IPS-15b (cell line): ENCODE measurements at regions not wholly inside any gene's neighbourhood (a gene's known extent, or its start where the extent isn't known, plus 50 kb on each side); places are given as distances from the start of the nearest gene placed in this dataset.
"Not testable (repeated sequence)": the region's sequence is repeated elsewhere in the genome, so short reads cannot be mapped to it uniquely, and the experiment has no call there.

Experiments used
- H3K27me3 ChIP-seq: one replicate; pipeline ENCODE4 v1.6.1; 2013; ENCODE audit warnings: low read length; ENCODE audit not compliant: control insufficient read depth, insufficient read depth
- H3K36me3 ChIP-seq: one replicate; pipeline ENCODE4 v1.6.1; 2013; ENCODE audit warnings: low read length; ENCODE audit not compliant: control insufficient read depth, insufficient read depth
- H3K4me1 ChIP-seq: one replicate; pipeline ENCODE4 v1.6.1; 2013; ENCODE audit warnings: mild to moderate bottlenecking, low read length; ENCODE audit not compliant: control insufficient read depth, insufficient read depth
- H3K4me3 ChIP-seq: one replicate; pipeline ENCODE4 v1.5.1; 2013; ENCODE audit warnings: low read depth, low read length
- H3K9ac ChIP-seq: one replicate; pipeline ENCODE4 v1.6.1; 2013; ENCODE audit warnings: low read depth, mild to moderate bottlenecking, low read length
- H3K9me3 ChIP-seq: one replicate; pipeline ENCODE4 v1.6.1; 2013; ENCODE audit warnings: mild to moderate bottlenecking, low read length; ENCODE audit not compliant: control insufficient read depth, insufficient read depth

- H3K4me1 ChIP-seq = peaks cover 8% of the 10 kb centered on the region
- no peak overlapping the region for H3K9ac ChIP-seq
- H3K36me3 ChIP-seq = no peaks in the 10 kb centered on the region
- H3K9me3 ChIP-seq = no peaks in the 10 kb centered on the region
- H3K27me3 ChIP-seq = no peaks in the 10 kb centered on the region
- no peak overlapping the region for H3K4me3 ChIP-seq
Observed at GRCh38 chr9:26684029-26684428, 208.6 kb downstream of the CAAP1 start.

- Histone ChIP-seq H3K4me1 (peaks cover 11% of the 10 kb centered on the region), H3K4me3 (no peak overlapping the region), H3K27me3 (no peaks in the 10 kb centered on the region), H3K9me3 (no peaks in the 10 kb centered on the region), H3K36me3 (no peaks in the 10 kb centered on the region), H3K9ac (no peak overlapping the region)
Observed at GRCh38 chr9:26682796-26683496, 209.7 kb downstream of the CAAP1 start.

- Histone ChIP-seq H3K36me3 (no peaks in the 10 kb centered on the region), H3K9me3 (no peaks in the 10 kb centered on the region), H3K9ac (no peak overlapping the region), H3K4me1 (peaks cover 11% of the 10 kb centered on the region), H3K27me3 (no peaks in the 10 kb centered on the region), H3K4me3 (no peak overlapping the region)
Observed at GRCh38 chr9:26682041-26682440, 210.6 kb downstream of the CAAP1 start.

GRCh38 chr9:26677965-26678706 is 214.5 kb downstream of the CAAP1 start:
- Histone ChIP-seq H3K9ac (no peak overlapping the region), H3K9me3 (no peaks in the 10 kb centered on the region), H3K27me3 (no peaks in the 10 kb centered on the region), H3K4me3 (no peak overlapping the region), H3K4me1 (peaks cover 11% of the 10 kb centered on the region), H3K36me3 (no peaks in the 10 kb centered on the region)

- no peaks in the 10 kb centered on the region for H3K36me3 ChIP-seq
- H3K27me3 ChIP-seq = no peaks in the 10 kb centered on the region
- H3K9me3 ChIP-seq = no peaks in the 10 kb centered on the region
Observed at GRCh38 chr9:26675035-26675434, 217.6 kb downstream of the CAAP1 start.

GRCh38 chr9:26673261-26673660 is 219.3 kb downstream of the CAAP1 start:
- peaks cover 9% of the 10 kb centered on the region for H3K4me1 ChIP-seq
- H3K27me3 ChIP-seq = no peaks in the 10 kb centered on the region
- no peaks in the 10 kb centered on the region for H3K9me3 ChIP-seq
- no peak overlapping the region for H3K9ac ChIP-seq
- H3K4me3 ChIP-seq = no peak overlapping the region
- H3K36me3 ChIP-seq = no peaks in the 10 kb centered on the region

More at GRCh38 chr9:26675035-26675434, 217.6 kb downstream of the CAAP1 start:
- Histone ChIP-seq H3K4me1 (peaks cover 3% of the 10 kb centered on the region), H3K9ac (no peak overlapping the region), H3K4me3 (no peak overlapping the region)

- no peak overlapping the region for H3K4me3 ChIP-seq
- no peaks in the 10 kb centered on the region for H3K9me3 ChIP-seq
- no peak overlapping the region for H3K9ac ChIP-seq
- peaks cover 6% of the 10 kb centered on the region for H3K4me1 ChIP-seq
- H3K36me3 ChIP-seq = no peaks in the 10 kb centered on the region
- H3K27me3 ChIP-seq = no peaks in the 10 kb centered on the region
Observed at GRCh38 chr9:26669701-26670670, 222.6 kb downstream of the CAAP1 start.

GRCh38 chr9:26667882-26668281 is 224.7 kb downstream of the CAAP1 start:
- no peak overlapping the region for H3K4me3 ChIP-seq
- no peaks in the 10 kb centered on the region for H3K9me3 ChIP-seq
- no peak overlapping the region for H3K9ac ChIP-seq
- no peaks in the 10 kb centered on the region for H3K36me3 ChIP-seq
- H3K27me3 ChIP-seq = no peaks in the 10 kb centered on the region
- peaks cover 6% of the 10 kb centered on the region for H3K4me1 ChIP-seq

- Histone ChIP-seq H3K27me3 (no peaks in the 10 kb centered on the region), H3K9ac (no peak overlapping the region), H3K9me3 (no peaks in the 10 kb centered on the region), H3K36me3 (no peaks in the 10 kb centered on the region), H3K4me3 (no peak overlapping the region), H3K4me1 (peaks cover 6% of the 10 kb centered on the region)
Observed at GRCh38 chr9:26665666-26666065, 226.9 kb downstream of the CAAP1 start.

GRCh38 chr9:26664087-26664773 is 228.4 kb downstream of the CAAP1 start:
- H3K9ac ChIP-seq, H3K36me3 ChIP-seq, H3K27me3 ChIP-seq, H3K4me3 ChIP-seq, H3K4me1 ChIP-seq, H3K9me3 ChIP-seq: not testable (repeated sequence)

GRCh38 chr9:26662476-26662875 is 230.1 kb downstream of the CAAP1 start:
- Histone ChIP-seq H3K4me1 (no peaks in the 10 kb centered on the region), H3K4me3 (no peak overlapping the region), H3K9ac (no peak overlapping the region), H3K9me3 (no peaks in the 10 kb centered on the region), H3K36me3 (no peaks in the 10 kb centered on the region), H3K27me3 (no peaks in the 10 kb centered on the region)
